ENCODE measurements at regions not wholly inside any gene's neighbourhood (a gene's known extent, or its start where the extent isn't known, plus 50 kb on each side); places are given as distances from the start of the nearest gene placed in this dataset.

GRCh38 chr22:48742556-48743343 is 1084.9 kb downstream of the BRD1 start:
- DNase-seq: no peak

DNA sequence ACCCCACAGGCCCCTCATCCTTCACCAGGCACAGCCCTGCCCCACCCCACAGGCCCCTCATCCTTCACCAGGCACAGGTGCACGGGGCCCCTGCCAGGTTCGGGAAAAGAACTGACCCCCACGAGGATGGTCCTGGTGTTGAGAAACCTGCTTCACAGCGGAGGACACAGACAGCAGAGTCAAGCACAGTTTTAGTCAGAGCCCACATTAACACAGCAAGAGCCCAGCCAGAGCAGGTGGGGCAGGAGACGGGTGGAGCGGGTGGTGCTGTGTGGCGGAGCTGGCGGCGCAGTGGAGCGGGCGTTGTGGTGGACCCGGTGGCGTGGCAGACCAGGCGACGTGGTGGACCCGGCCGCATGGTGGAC is 1085.5 kb downstream of the BRD1 start:
- DNase-seq: no peak

DNA sequence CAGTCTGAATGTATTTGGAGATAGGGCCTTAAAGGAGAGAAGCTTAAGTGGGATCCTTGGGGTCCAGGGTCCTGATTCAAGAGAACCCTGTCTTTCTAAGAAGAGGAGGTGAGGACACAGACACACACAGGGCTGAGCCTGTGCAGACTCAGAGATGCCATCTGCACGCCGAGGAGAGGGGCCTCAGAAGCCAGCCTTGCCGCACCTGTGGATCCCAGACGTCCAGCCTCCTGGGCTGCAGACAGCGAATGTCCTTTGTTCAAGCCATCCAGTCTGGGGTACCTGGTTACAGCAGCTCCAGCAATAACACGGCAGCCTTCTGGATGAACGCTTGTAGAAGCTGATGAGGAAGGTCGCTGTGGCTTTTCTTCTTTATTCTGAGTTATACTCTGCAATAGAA is 1086.1 kb downstream of the BRD1 start:
- no peak for DNase-seq

DNA sequence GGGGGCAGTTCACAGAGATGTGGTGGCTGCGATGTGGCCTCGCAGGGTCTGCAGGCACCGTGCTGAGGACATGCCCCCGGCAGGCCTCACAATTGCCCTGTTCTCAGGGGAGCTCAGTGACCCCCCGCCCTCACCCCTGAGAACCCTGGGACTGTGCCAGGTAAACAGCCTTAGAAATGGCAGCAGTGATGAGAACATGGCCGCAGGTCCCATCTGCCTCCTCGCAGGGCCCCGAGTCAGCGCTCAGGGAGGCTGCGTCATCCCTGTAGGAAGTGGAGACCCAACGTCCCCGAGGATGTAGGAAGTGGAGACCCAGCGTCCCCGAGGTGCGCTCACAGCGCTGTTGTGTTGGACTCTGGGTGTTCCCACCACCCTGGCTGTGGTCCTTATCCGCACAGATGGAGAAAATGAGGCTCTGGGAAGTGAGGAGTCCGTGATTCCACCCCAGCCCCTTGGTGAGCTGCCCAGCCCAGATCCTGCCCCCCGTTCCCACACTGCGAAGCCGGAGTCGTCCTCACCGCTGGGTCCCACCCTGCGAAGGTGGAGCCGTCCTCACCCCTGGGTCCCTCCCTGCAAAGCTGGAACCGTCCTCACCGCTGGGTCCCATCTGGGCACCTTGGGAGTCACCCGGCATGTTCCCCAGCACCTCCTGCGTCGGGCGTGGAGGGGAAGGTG is 1086.8 kb downstream of the BRD1 start:
- DNase-seq: no peak

- no peak for DNase-seq
Observed at GRCh38 chr22:48740086-48740730, 1087.5 kb downstream of the BRD1 start.

DNA sequence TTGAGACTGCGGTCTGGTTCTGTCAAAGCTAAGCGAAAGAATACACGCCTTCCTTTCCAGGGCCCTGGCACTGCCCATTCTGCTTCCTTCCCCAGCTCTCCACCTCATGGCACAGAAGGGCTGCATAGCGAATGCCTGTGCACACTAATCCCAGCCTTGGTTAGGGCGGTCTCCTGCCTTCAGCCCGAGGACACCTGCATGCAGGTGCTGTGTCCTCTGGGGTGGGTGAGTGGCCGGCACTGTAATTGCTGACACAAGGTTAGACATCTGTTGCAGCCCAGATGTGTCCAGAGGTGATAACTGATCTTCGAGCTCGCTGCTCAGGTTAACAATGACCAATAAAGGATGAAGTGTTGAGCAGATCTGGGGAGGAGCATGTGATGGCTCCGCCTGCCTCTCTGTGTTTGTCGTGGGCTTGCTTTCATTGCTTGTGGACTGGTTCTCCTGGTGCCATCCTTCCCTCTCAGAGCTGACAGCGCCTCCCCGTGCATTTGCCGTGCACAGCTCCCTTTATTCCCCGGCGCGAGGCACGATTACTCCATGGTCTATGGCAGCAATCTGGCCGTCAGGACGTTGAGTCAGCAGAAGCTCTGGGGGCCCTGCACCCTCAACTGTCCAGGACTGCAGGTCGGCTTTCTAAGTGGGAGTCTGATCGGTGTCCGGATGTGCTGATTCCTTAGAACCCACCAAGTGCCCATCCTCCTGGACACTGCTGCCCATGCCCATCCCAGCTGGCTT is 1088.2 kb downstream of the BRD1 start:
- no peak for DNase-seq

DNA sequence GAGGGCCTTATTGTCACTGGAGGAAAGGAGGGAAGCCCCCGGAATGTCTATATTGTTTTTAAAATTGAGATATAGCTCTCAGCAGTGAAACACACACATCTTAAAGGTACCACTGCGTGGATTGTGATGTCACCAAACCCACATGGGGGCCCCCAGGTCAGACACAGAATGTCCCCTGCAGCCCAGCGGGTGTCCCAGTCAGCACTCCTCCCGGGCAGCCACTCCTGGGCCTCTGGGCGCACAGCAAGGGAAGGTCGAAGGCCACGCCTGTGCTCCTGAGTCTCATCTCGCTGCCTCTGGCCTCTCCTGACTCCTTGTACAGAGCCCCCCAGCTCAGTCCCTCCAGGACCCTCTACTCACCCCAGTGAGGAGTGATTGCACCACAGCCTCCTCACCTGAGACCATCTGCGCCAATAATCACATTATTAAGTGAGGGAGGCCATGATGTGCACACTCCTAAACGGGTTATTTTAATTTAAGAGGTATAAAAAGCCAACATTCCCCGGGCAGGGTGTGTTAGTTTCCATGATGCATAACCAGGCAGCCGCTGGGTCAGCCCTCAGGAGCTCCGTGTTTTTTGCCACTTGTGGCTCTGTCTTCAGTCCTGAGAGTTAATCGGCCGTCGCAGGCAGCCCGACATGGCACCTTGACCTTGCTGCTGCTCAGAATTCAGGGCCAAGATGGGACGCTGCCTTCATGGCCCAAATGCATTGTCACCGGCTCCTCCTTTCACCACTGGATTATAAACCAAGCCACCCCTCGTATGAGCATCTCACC is 1089.3 kb downstream of the BRD1 start:
- DNase-seq: no peak

DNA sequence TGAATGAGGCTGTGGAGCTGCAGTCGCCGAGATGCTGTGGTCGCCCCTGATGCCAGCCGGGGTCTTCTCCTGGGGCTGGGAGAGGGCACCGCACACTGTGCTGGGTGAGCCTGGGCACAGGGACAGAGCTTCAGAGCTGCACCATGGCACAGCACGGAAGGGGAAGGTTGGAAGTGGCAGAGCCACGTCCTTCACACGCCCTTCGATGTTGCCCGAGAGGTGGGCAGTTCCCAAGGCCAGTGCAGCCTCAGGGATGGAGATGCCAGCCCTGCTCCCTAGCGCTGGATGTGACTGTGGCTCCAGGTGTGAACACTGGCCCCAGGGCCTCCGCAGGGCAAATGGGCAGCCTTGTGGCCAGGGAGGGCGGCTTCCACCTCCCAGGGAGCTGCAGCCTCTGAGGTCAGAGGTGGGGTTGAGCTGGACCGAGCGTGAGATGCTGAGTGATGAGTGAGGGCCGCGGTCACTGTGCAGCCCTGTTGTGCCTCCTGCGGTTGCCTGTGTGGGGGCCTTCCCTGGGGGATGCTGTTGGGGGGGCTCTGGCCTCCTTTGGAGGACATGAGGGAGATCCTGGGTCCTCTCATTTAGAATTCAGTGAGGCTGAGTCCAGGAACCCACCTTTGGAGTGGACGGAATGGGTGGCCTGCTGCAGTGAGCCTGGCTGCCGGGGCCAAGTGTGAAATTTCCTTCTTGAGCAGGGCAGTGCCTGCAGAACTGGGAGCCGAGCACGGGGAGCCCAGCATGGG is 1090.0 kb downstream of the BRD1 start:
- no peak for DNase-seq

GRCh38 chr22:48736593-48737460 is 1090.8 kb downstream of the BRD1 start:
- DNase-seq: no peak

DNA sequence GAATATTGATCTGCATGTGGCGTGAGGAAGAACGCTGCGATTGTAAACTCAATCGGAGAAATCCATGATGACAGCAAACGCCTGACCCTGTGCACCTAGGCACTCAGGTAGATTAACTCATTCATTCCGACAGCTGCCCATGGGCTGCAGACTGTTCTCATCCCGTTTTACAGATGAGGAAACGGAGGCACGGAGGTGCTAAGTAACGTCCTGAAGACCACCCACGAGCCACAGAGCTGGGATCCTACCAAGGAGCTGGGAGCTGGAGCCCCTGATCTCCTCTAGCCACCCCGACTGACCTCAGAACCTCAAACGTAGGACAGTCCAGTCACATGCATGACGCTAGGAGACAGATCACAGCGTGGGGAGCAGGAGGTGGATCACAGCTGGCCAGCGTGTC is 1092.7 kb downstream of the BRD1 start:
- no peak for DNase-seq

- DNase-seq: no peak
Observed at GRCh38 chr22:48734359-48734758, 1093.3 kb downstream of the BRD1 start.

GRCh38 chr22:48729499-48730171 is 1098.0 kb downstream of the BRD1 start:
- DNase-seq: no peak

GRCh38 chr22:48727454-48728058 is 1100.1 kb downstream of the BRD1 start:
- DNase-seq: no peak

- no peak for DNase-seq
Observed at GRCh38 chr22:48724899-48725298, 1102.8 kb downstream of the BRD1 start.

DNA sequence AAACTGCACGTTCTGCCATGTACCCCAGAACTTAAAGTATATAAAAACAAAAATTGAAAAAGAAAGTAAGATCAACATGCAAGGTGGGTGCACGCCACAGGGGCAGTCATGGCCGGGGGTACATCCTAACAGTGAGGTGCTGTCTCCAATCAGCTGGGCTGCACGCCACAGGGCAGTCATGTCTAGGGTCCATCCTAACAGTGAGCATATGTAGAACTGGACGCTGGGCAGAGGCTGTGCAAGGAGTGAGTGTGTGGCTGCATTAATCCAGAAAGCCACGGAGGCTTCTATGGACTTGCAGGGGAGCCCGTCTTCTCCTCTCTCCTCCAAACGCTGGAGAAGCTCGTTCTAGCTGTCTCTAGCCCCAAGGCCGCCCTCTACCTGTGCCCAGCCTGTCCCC is 1105.0 kb downstream of the BRD1 start:
- DNase-seq: no peak

- no peak for DNase-seq
Observed at GRCh38 chr22:48721395-48721669, 1106.3 kb downstream of the BRD1 start.

- no peak for DNase-seq
Observed at GRCh38 chr22:48720662-48721394, 1106.8 kb downstream of the BRD1 start.

DNA sequence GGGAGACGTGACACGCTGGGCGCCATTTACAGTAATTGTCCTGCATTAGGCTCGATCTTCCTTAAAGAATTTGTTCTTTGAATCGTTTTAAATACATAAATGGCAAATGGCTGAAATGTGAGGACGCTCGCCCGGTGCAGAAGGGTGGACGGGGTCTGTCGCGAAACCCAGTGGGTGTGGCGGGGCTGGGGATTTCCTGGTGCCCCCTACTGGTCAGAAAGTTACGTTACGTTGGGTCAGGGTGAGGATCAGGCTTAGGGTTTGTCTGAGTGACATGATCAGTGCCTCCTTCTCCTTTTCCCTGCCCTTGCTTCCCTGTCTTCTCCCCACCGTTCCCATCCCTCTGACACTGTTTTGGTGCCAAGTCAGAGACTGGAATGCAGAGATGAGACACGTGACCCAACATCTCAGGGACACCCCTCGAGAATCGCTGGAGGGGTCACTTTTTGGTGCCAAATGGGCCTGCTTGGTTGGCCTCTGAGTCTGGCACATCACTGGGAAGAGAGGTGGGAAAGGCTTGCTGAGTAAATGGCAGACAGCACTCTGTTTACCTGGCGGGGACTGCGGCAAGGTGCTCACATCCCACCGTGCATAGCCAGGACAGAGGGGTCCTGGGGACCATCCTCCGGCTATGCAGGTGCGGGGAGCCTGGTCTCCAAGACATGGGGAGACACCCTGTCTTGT is 1107.6 kb downstream of the BRD1 start:
- DNase-seq: no peak
